ENCODE measurements at regions not wholly inside any gene's neighbourhood (a gene's known extent, or its start where the extent isn't known, plus 50 kb on each side); places are given as distances from the start of the nearest gene placed in this dataset.

DNA sequence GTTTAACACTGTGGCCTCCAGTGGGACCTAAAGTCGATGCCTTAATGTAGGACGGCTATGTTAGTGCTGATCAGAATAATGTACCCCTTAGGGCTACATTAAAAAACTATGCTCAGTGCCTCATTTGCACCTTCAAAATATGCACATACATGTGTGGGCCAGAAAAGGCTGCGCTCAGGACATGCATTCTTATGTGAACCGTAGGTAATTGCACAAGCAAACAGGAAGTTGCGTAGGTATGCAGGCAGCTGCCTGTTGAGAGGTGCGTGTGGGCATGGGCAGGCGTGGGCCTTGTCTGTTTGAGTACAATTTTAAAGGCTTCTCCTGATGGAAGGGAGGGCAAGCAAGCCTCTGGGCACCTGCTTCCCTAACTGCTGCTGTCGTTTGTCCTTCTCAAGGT, 116.2 kb upstream of the JAG1 start:
- TF ChIP-seq POLR2A (IDR thresholded peaks at IDR 0.05; ENCODE audit: low read length) (no peak), GATA1 (IDR thresholded peaks at IDR 0.05; ENCODE audit: low read depth, low read length) (no peak)
